Upper lobe of right lung (tissue), 1 donor: ENCODE measurements at regions not wholly inside any gene's neighbourhood (a gene's known extent, or its start where the extent isn't known, plus 50 kb on each side); places are given as distances from the start of the nearest gene placed in this dataset.
"Not testable (repeated sequence)": the region's sequence is repeated elsewhere in the genome, so short reads cannot be mapped to it uniquely, and the experiment has no call there.

Experiments used
- ATAC-seq: fragments of 200-7000 bp; cut with Tn5 transposase; one replicate; pipeline ENCODE4 v1.9.1; 2020; ENCODE audit warnings: mild to moderate bottlenecking, moderate library complexity
- DNase-seq: peaks from one replicate; pipeline ENCODE4 v3.0.0-alpha.2; 2020
- H3K27ac ChIP-seq: fragments of 200-600 bp; one replicate; pipeline ENCODE4 v1.8.0; 2022
- H3K27me3 ChIP-seq: fragments of 200-600 bp; one replicate; pipeline ENCODE4 v1.8.0; 2022; ENCODE audit warnings: mild to moderate bottlenecking
- H3K36me3 ChIP-seq: fragments of 200-600 bp; one replicate; pipeline ENCODE4 v1.8.0; 2022
- H3K4me1 ChIP-seq: fragments of 200-600 bp; one replicate; pipeline ENCODE4 v1.8.0; 2022
- H3K4me3 ChIP-seq: fragments of 200-600 bp; one replicate; pipeline ENCODE4 v1.8.0; 2022; ENCODE audit warnings: mild to moderate bottlenecking
- H3K9me3 ChIP-seq: fragments of 200-600 bp; one replicate; pipeline ENCODE4 v1.8.0; 2022
- intact Hi-C: fragments of 100-400 bp; cut with DNase I; formaldehyde crosslinking; loops from one replicate; pipeline ENCODE4 v1.11.0; 2022
- TF ChIP-seq, protein P1 (sequence below): fragments of 200-600 bp; IDR thresholded peaks from one replicate; pipeline ENCODE4 v1.8.0; 2022; ENCODE audit warnings: antibody characterized with exemption
- donor health status: DM: no; HTN: yes; CAD: no; lungs with severe emphysema.

DNA sequence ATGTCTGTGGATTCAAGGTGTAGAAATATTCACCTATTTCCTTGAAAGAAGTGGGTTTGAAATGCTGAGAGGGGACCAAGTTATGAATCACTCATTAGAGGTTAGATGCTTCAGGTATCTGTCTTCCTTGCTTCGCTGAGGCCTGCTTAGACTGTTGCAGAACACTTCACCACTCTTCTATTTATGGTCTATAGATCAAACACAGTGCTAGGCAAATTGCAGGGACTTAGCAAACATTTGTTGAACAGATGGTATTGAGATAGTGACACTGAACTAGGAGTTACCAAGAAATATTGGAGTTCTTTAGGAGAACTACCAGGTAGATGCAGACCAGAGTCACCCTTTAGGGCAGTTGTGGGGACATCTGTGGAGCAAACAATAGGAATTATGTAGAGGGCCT lies 123.8 kb downstream of the RFPL4B start:
- H3K27ac ChIP-seq: no peak overlapping the region
- H3K27me3 ChIP-seq: no peaks in the 10 kb centered on the region
- H3K4me3 ChIP-seq: no peak overlapping the region
- no peaks in the 10 kb centered on the region for H3K36me3 ChIP-seq
- TF ChIP-seq, protein P1, sequence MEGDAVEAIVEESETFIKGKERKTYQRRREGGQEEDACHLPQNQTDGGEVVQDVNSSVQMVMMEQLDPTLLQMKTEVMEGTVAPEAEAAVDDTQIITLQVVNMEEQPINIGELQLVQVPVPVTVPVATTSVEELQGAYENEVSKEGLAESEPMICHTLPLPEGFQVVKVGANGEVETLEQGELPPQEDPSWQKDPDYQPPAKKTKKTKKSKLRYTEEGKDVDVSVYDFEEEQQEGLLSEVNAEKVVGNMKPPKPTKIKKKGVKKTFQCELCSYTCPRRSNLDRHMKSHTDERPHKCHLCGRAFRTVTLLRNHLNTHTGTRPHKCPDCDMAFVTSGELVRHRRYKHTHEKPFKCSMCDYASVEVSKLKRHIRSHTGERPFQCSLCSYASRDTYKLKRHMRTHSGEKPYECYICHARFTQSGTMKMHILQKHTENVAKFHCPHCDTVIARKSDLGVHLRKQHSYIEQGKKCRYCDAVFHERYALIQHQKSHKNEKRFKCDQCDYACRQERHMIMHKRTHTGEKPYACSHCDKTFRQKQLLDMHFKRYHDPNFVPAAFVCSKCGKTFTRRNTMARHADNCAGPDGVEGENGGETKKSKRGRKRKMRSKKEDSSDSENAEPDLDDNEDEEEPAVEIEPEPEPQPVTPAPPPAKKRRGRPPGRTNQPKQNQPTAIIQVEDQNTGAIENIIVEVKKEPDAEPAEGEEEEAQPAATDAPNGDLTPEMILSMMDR: no peak
- H3K9me3 ChIP-seq: no peaks in the 10 kb centered on the region
- intact Hi-C loops: no loop called here
- no peaks in the 10 kb centered on the region for H3K4me1 ChIP-seq
- no peak for ATAC-seq
- no peak for DNase-seq

DNA sequence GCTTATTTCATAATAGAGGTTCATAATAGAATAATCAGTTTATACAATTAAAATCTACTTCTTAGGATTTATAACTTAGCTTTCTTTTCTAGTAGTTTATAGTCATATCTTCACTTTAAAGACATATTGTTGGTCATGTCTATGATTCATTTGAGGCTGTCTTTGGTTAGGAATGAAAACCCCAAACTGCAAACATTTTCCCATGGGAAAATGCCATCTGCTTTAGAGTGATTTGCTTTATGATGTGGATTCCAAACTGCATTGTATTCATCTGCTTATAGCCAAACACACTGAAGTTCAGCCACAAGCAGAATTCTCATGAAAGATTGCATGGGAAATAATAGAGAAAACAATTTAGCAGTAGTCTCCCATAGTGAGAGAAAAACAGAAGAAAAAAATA lies 128.0 kb downstream of the RFPL4B start:
- Histone ChIP-seq H3K4me3 (no peak overlapping the region), H3K4me1 (no peaks in the 10 kb centered on the region), H3K27ac (no peak overlapping the region), H3K27me3 (no peaks in the 10 kb centered on the region), H3K36me3 (no peaks in the 10 kb centered on the region), H3K9me3 (no peaks in the 10 kb centered on the region)
- TF ChIP-seq, protein P1: no peak
- intact Hi-C loops: no loop called here
- no peak for DNase-seq
- ATAC-seq: no peak

DNA sequence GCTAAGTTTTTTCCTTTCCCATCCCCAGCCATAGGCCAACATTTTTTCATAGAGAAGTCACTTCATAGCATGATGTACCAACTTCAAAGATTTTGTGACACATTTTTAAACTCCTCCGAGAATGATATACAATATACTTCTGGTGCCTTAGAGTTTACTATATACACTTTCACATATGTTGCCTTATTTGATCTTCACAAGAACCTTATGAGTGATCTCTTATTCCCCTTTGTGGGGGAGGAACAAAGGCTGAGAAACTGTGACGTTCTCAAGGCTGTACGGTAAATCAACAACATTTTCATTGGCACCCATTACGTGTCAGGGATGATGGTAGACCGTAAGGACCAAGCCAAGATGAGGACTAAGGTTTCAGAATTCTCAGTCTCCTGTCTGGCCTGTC lies 130.0 kb downstream of the RFPL4B start:
- no peak overlapping the region for H3K27ac ChIP-seq
- H3K4me3 ChIP-seq: no peak overlapping the region
- H3K27me3 ChIP-seq: no peaks in the 10 kb centered on the region
- no peaks in the 10 kb centered on the region for H3K4me1 ChIP-seq
- H3K9me3 ChIP-seq: no peaks in the 10 kb centered on the region
- no peaks in the 10 kb centered on the region for H3K36me3 ChIP-seq
- intact Hi-C loops: no loop called here
- ATAC-seq (no peak), DNase-seq (no peak)
- TF ChIP-seq, protein P1: no peak

DNA sequence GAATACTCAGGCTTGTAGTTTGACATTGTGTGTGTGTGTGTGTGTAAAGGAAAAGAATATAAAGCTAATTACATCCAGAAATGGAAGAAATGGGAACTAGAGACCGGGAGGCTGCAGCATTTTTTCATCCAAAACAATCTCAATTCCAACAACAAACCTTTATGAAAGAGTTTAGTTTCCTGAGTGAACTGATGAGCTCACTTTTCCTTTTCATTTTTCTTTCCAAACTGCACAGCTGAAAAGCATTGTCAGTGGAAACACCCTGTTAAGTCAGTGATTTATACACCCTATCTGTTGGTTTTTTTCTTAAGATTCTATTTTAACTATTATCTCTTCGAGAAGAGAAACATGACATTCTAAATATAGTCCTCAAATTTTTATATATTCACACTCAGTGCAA lies 130.9 kb downstream of the RFPL4B start:
- no peaks in the 10 kb centered on the region for H3K36me3 ChIP-seq
- no peak overlapping the region for H3K27ac ChIP-seq
- TF ChIP-seq, protein P1: no peak
- no peaks in the 10 kb centered on the region for H3K4me1 ChIP-seq
- intact Hi-C loops: no loop called here
- no peak overlapping the region for H3K4me3 ChIP-seq
- ATAC-seq (no peak), DNase-seq (no peak)
- H3K9me3 ChIP-seq: no peaks in the 10 kb centered on the region
- no peaks in the 10 kb centered on the region for H3K27me3 ChIP-seq

DNA sequence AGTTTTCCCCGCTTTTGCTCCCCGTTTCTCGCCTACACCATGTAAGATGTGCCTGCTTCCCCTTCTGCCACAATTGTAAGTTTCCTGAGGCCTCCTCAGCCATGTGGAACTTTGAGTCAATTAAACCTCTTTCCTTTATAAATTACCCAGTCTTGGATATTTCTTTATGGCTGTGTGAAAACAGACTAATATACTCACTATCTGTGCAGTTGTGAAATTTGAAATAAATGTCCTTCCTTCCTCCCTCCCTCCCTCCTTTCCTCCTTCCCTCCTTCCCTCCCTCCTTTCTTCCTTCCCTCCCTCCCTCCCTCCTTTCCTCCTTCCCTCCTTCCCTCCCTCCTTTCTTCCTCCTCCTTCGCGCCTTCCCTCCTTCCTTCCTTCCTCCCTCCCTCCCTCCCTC lies 132.8 kb downstream of the RFPL4B start:
- H3K4me3 ChIP-seq, ATAC-seq, H3K27ac ChIP-seq, intact Hi-C loops, DNase-seq, H3K9me3 ChIP-seq, H3K4me1 ChIP-seq, H3K36me3 ChIP-seq, H3K27me3 ChIP-seq: not testable (repeated sequence)

DNA sequence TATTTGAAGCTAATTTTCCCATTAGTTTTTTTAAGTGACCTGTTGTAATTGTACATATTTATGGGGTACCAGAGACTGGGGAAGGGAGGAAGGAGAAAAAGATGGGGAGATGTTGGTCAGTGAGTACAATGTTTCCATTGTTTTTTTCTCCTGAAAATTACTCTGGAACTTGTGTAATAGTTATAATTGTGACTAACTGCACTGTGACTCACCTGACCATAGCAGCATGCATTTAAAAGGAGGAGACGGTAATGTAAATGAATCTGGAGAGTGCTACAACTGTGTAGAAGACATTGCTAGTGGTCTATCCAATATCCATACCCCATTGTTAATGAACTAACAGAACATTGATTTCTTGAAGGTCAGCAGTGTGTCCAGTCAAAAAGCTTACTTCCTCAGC lies 133.4 kb downstream of the RFPL4B start:
- TF ChIP-seq, protein P1: no peak
- no peaks in the 10 kb centered on the region for H3K27me3 ChIP-seq
- H3K4me3 ChIP-seq: no peak overlapping the region
- H3K4me1 ChIP-seq: no peaks in the 10 kb centered on the region
- DNase-seq (no peak), ATAC-seq (no peak)
- H3K36me3 ChIP-seq: no peaks in the 10 kb centered on the region
- no peaks in the 10 kb centered on the region for H3K9me3 ChIP-seq
- intact Hi-C loops: no loop called here
- H3K27ac ChIP-seq: no peak overlapping the region
